Tibial nerve (tissue), 4 donors: ENCODE measurements at regions not wholly inside any gene's neighbourhood (a gene's known extent, or its start where the extent isn't known, plus 50 kb on each side); places are given as distances from the start of the nearest gene placed in this dataset.

Source experiments
- EP300 ChIP-seq, 2 donors: sonication (generic); formaldehyde crosslinking; IDR thresholded peaks; one replicate each; pipeline ENCODE4 v1.6.1; 2017; ENCODE audit warnings: antibody characterized with exemption in 2 of 2, mild to moderate bottlenecking in 1 of 2
- POLR2A ChIP-seq, 2 donors: fragments of 450-650 bp; IDR thresholded peaks; one replicate each; pipeline ENCODE4 v1.6.1; 2017; ENCODE audit warnings: antibody characterized with exemption in 2 of 2, mild to moderate bottlenecking in 2 of 2, moderate library complexity in 2 of 2
- TF ChIP-seq, protein P1 (sequence below), 5 experiments: fragments of 200-600 bp in 3 of 5; fragments of 450-650 bp in 2 of 5; sonication (generic) in 3 of 5; IDR thresholded peaks; one replicate each; pipeline ENCODE4 v1.5.1; 2016 to 2019; ENCODE audit warnings: antibody characterized with exemption in 5 of 5, mild to moderate bottlenecking in 3 of 5, moderate library complexity in 2 of 5

DNA sequence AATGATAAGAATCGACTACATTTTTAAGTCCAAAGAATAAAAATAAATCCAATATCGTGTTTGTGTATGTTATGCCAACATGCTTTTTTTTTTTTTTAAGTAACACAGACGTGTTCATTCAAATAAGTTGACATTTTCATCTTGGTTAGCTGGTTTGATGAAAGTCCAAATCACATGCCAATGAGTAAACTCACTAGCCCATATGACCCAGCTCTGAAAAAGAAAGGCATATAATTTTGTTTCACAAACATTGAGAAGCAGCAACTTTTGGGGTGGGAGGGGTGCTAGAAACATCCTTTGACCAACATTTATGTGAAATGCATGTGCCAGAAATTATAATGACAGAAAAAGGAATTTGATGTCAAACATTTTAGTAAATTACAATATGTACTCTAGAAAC lies 61.6 kb upstream of the SPP1 start:
- TF ChIP-seq POLR2A (IDR thresholded peaks at IDR 0.05) (no peak), EP300 (IDR thresholded peaks at IDR 0.05) (no peak)
- TF ChIP-seq, protein P1, sequence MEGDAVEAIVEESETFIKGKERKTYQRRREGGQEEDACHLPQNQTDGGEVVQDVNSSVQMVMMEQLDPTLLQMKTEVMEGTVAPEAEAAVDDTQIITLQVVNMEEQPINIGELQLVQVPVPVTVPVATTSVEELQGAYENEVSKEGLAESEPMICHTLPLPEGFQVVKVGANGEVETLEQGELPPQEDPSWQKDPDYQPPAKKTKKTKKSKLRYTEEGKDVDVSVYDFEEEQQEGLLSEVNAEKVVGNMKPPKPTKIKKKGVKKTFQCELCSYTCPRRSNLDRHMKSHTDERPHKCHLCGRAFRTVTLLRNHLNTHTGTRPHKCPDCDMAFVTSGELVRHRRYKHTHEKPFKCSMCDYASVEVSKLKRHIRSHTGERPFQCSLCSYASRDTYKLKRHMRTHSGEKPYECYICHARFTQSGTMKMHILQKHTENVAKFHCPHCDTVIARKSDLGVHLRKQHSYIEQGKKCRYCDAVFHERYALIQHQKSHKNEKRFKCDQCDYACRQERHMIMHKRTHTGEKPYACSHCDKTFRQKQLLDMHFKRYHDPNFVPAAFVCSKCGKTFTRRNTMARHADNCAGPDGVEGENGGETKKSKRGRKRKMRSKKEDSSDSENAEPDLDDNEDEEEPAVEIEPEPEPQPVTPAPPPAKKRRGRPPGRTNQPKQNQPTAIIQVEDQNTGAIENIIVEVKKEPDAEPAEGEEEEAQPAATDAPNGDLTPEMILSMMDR (IDR thresholded peaks at IDR 0.05) = no peak
